ENCODE measurements at regions not wholly inside any gene's neighbourhood (a gene's known extent, or its start where the extent isn't known, plus 50 kb on each side); places are given as distances from the start of the nearest gene placed in this dataset.

GRCh38 chr5:166938071-166938470, 1353.4 kb upstream of the WWC1 start:
- TF ChIP-seq CTCF (IDR thresholded peaks at IDR 0.05; ENCODE audit: extremely low read depth in 1 of 2, insufficient read depth in 1 of 2, low read depth in 1 of 2, low read length in 2 of 2), result no peak
- no peak for TF ChIP-seq POLR2AphosphoS5 (IDR thresholded peaks at IDR 0.05; ENCODE audit: insufficient read depth, low read depth, low read length)
- no peak for TF ChIP-seq EZH2 (IDR thresholded peaks at IDR 0.05; ENCODE audit: borderline replicate concordance, low read depth, low read length, severe bottlenecking)
- no peak for TF ChIP-seq MYC (IDR thresholded peaks at IDR 0.05; ENCODE audit: low read depth, low read length)
- no peak for TF ChIP-seq POLR2A (IDR thresholded peaks at IDR 0.05; ENCODE audit: low read depth, low read length)
- TF ChIP-seq MAX (IDR thresholded peaks at IDR 0.05; ENCODE audit: insufficient read depth, insufficient read length), result no peak

All from endothelial cell of umbilical vein (primary cell).